C4-2B (cell line): ENCODE measurements at regions not wholly inside any gene's neighbourhood (a gene's known extent, or its start where the extent isn't known, plus 50 kb on each side); places are given as distances from the start of the nearest gene placed in this dataset.

ENCODE experiments used
- H3K27ac ChIP-seq: fragments of 450-650 bp; 2 replicates; pipeline ENCODE4 v1.5.1; 2017
- CTCF ChIP-seq: fragments of 450-650 bp; conservative IDR thresholded peaks from 2 replicates; pipeline ENCODE4 v1.5.1; 2017; ENCODE audit warnings: mild to moderate bottlenecking
- ZFX ChIP-seq: fragments of 450-650 bp; IDR thresholded peaks from 2 replicates; pipeline ENCODE4 v1.6.1; 2017

- no peak overlapping the region for H3K27ac ChIP-seq
- TF ChIP-seq ZFX (no peak), CTCF (no peak)
Measured at GRCh38 chr5:74504463-74504862, 136.1 kb downstream of the ENC1 start.

- no peak for TF ChIP-seq ZFX
- no peak for TF ChIP-seq CTCF
- no peak overlapping the region for H3K27ac ChIP-seq
Measured at GRCh38 chr5:74502479-74502950, 138.0 kb downstream of the ENC1 start.

- no peak for TF ChIP-seq ZFX
- TF ChIP-seq CTCF, result no peak
- no peak overlapping the region for H3K27ac ChIP-seq
Measured at GRCh38 chr5:74501674-74502478, 138.7 kb downstream of the ENC1 start.

- H3K27ac ChIP-seq, result peak overlapping the region; percentile 43; the same call in 1 of the 2 replicates
- TF ChIP-seq CTCF, result no peak
- TF ChIP-seq ZFX, result no peak
Measured at GRCh38 chr5:74500110-74500917, 140.2 kb downstream of the ENC1 start.

GRCh38 chr5:74499256-74500050 lies 141.1 kb downstream of the ENC1 start:
- TF ChIP-seq ZFX, result no peak
- TF ChIP-seq CTCF, result no peak
- H3K27ac ChIP-seq, result peak overlapping the region; percentile 43; the same call in 1 of the 2 replicates

- no peak for TF ChIP-seq ZFX
- no peak for TF ChIP-seq CTCF
Measured at GRCh38 chr5:74497706-74498105, 142.8 kb downstream of the ENC1 start.

More at GRCh38 chr5:74497706-74498105, 142.8 kb downstream of the ENC1 start:
- no peak overlapping the region for H3K27ac ChIP-seq
